ENCODE measurements at regions not wholly inside any gene's neighbourhood (a gene's known extent, or its start where the extent isn't known, plus 50 kb on each side); places are given as distances from the start of the nearest gene placed in this dataset.

DNA sequence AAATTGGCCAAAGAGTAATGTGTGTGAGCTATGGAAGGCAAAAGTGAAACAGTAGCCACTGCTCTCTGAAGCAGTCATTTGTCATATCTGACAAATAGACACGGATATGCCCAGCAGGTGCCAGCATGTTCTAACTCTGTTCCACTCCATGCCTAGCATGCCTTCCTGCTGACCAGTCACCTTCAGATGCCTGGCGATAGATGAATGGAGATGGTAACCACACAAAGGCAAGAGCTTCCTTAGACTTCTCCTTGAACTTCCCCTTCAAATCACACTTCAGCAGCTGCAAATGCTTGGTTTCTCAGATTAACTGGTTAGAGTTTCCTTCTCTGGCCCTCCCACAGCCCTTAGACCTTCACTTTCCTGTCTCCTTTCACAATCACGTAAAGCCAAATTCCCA, 429.9 kb downstream of the DAD1 start:
- TF ChIP-seq CTCF (conservative IDR thresholded peaks at IDR 0.05; ENCODE audit: low read depth, low read length), result no peak
- no peak for TF ChIP-seq EZH2 (IDR thresholded peaks at IDR 0.05; ENCODE audit: low read length, unreplicated experiment)
